Cardiac muscle cell (in vitro differentiated cells and primary cell): ENCODE measurements at regions not wholly inside any gene's neighbourhood (a gene's known extent, or its start where the extent isn't known, plus 50 kb on each side); places are given as distances from the start of the nearest gene placed in this dataset.

Experiments
- DNase-seq, 2 donors: peaks; one replicate each; pipeline versions ENCODE4 v3.0.0 to v3.0.0-alpha.2; 2010 to 2017; ENCODE audit warnings: low read depth in 1 of 2, low spot score in 1 of 2
- H3K27ac ChIP-seq: fragments of 200-600 bp; sonication (generic); 2 replicates; pipeline ENCODE4 v1.5.1; 2016
- H3K27me3 ChIP-seq: fragments of 200-600 bp; sonication (generic); 2 replicates; pipeline ENCODE4 v1.6.0; 2016; ENCODE audit warnings: control low read depth
- H3K36me3 ChIP-seq: fragments of 200-600 bp; sonication (generic); 2 replicates; pipeline ENCODE4 v1.5.1; 2016; ENCODE audit warnings: control low read depth
- H3K4me1 ChIP-seq: fragments of 200-600 bp; sonication (generic); 2 replicates; pipeline ENCODE4 v1.8.1; 2017; ENCODE audit warnings: low read depth, mild to moderate bottlenecking, mixed run types
- H3K4me3 ChIP-seq: fragments of 200-600 bp; sonication (generic); 2 replicates; pipeline ENCODE4 v1.5.1; 2016; ENCODE audit warnings: mild to moderate bottlenecking
- H3K9me3 ChIP-seq: fragments of 200-600 bp; sonication (generic); 2 replicates; pipeline ENCODE4 v1.5.1; 2017; ENCODE audit warnings: low read depth, mild to moderate bottlenecking, control low read depth
- TF ChIP-seq, protein P1 (sequence below): IDR thresholded peaks from 2 replicates; pipeline ENCODE4 v1.5.1; 2012; ENCODE audit warnings: low read depth, mild to moderate bottlenecking, low read length

- TF ChIP-seq, protein P1, sequence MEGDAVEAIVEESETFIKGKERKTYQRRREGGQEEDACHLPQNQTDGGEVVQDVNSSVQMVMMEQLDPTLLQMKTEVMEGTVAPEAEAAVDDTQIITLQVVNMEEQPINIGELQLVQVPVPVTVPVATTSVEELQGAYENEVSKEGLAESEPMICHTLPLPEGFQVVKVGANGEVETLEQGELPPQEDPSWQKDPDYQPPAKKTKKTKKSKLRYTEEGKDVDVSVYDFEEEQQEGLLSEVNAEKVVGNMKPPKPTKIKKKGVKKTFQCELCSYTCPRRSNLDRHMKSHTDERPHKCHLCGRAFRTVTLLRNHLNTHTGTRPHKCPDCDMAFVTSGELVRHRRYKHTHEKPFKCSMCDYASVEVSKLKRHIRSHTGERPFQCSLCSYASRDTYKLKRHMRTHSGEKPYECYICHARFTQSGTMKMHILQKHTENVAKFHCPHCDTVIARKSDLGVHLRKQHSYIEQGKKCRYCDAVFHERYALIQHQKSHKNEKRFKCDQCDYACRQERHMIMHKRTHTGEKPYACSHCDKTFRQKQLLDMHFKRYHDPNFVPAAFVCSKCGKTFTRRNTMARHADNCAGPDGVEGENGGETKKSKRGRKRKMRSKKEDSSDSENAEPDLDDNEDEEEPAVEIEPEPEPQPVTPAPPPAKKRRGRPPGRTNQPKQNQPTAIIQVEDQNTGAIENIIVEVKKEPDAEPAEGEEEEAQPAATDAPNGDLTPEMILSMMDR = no peak
- H3K9me3 ChIP-seq = no peaks in the 10 kb centered on the region
- no peaks in the 10 kb centered on the region for H3K36me3 ChIP-seq
- no peak overlapping the region for H3K4me3 ChIP-seq
- H3K27me3 ChIP-seq = no peaks in the 10 kb centered on the region
- H3K4me1 ChIP-seq = no peaks in the 10 kb centered on the region
- H3K27ac ChIP-seq = no peak overlapping the region
- DNase-seq = no peak
Measured at GRCh38 chr11:109349276-109350080, 72.5 kb upstream of the C11orf87 start.

GRCh38 chr11:109350091-109350490 lies 71.9 kb upstream of the C11orf87 start:
- no peak for DNase-seq
- Histone ChIP-seq H3K4me3 (no peak overlapping the region), H3K9me3 (no peaks in the 10 kb centered on the region), H3K27me3 (no peaks in the 10 kb centered on the region), H3K36me3 (no peaks in the 10 kb centered on the region), H3K27ac (no peak overlapping the region), H3K4me1 (no peaks in the 10 kb centered on the region)
- TF ChIP-seq, protein P1 = no peak

- H3K27me3 ChIP-seq = no peaks in the 10 kb centered on the region
- H3K9me3 ChIP-seq = no peaks in the 10 kb centered on the region
- H3K4me3 ChIP-seq = no peak overlapping the region
- H3K4me1 ChIP-seq = peaks cover 2% of the 10 kb centered on the region
- H3K27ac ChIP-seq = no peak overlapping the region
- DNase-seq = no peak
- TF ChIP-seq, protein P1 = no peak
- H3K36me3 ChIP-seq = no peaks in the 10 kb centered on the region
Measured at GRCh38 chr11:109362059-109362458, 59.9 kb upstream of the C11orf87 start.

GRCh38 chr11:109363682-109364081 lies 58.3 kb upstream of the C11orf87 start:
- TF ChIP-seq, protein P1 = no peak
- DNase-seq = no peak
- Histone ChIP-seq H3K4me1 (peaks cover 2% of the 10 kb centered on the region), H3K36me3 (no peaks in the 10 kb centered on the region), H3K27ac (no peak overlapping the region), H3K4me3 (no peak overlapping the region), H3K9me3 (no peaks in the 10 kb centered on the region), H3K27me3 (no peaks in the 10 kb centered on the region)

DNA sequence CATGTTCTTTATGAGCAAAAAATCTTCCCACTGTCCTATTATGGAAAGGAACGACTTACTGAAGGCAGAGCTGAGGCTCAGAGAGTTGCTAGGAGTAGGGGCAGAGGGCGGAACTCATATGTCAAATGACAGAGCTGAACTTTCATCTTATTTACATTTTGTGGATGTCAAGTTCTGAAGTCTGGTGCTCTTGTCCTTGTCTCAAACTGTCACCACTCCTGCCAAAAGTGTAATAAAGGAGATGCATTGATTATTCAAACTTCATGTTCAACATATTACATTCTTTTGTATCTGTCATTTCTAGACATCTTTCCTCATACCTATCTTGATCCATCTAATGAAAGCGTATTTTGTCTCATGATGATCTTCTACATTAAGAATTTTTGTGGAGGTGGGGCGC lies 57.1 kb upstream of the C11orf87 start:
- no peak for DNase-seq

More for the DNA sequence above, 57.1 kb upstream of the C11orf87 start:
- no peak overlapping the region for H3K4me3 ChIP-seq
- no peak overlapping the region for H3K27ac ChIP-seq
- no peaks in the 10 kb centered on the region for H3K27me3 ChIP-seq
- H3K9me3 ChIP-seq = no peaks in the 10 kb centered on the region
- H3K36me3 ChIP-seq = no peaks in the 10 kb centered on the region
- TF ChIP-seq, protein P1 = no peak
- peaks cover 2% of the 10 kb centered on the region for H3K4me1 ChIP-seq
